ENCODE measurements at regions not wholly inside any gene's neighbourhood (a gene's known extent, or its start where the extent isn't known, plus 50 kb on each side); places are given as distances from the start of the nearest gene placed in this dataset.

GRCh38 chr5:12794476-12795332, 890.5 kb upstream of the CTNND2 start:
- peak; percentile 12 for DNase-seq
- H3K36me3 ChIP-seq = no peaks in the 10 kb centered on the region

GRCh38 chr5:12793373-12793772, 889.1 kb upstream of the CTNND2 start:
- Histone ChIP-seq H3K4me1 (no peaks in the 10 kb centered on the region), H3K4me3 (no peak overlapping the region), H3K27me3 (ENCODE audit: low read depth) (no peaks in the 10 kb centered on the region), H3K27ac (replicated peaks) (no peak overlapping the region), H3K9me3 (replicated peaks) (peaks cover 25% of the 10 kb centered on the region), H3K36me3 (no peaks in the 10 kb centered on the region)
- no peak for DNase-seq
- intact Hi-C loops (cut with micrococcal nuclease) = no loop called here
- TF ChIP-seq CTCF (IDR thresholded peaks at IDR 0.05; ENCODE audit: borderline replicate concordance) = no peak

More at GRCh38 chr5:12794476-12795332, 890.5 kb upstream of the CTNND2 start:
- intact Hi-C loops (cut with micrococcal nuclease) = no loop called here
- Histone ChIP-seq H3K9me3 (replicated peaks) (peaks cover 25% of the 10 kb centered on the region), H3K27me3 (ENCODE audit: low read depth) (no peaks in the 10 kb centered on the region), H3K4me3 (no peak overlapping the region), H3K4me1 (no peaks in the 10 kb centered on the region), H3K27ac (replicated peaks) (no peak overlapping the region)
- no peak for TF ChIP-seq CTCF (IDR thresholded peaks at IDR 0.05; ENCODE audit: borderline replicate concordance)

- no peaks in the 10 kb centered on the region for H3K9me3 ChIP-seq (replicated peaks)
- no peak overlapping the region for H3K27ac ChIP-seq (replicated peaks)
- no peaks in the 10 kb centered on the region for H3K36me3 ChIP-seq
- no peaks in the 10 kb centered on the region for H3K4me1 ChIP-seq
- TF ChIP-seq CTCF (IDR thresholded peaks at IDR 0.05; ENCODE audit: borderline replicate concordance) = no peak
- DNase-seq = no peak
- intact Hi-C loops (cut with micrococcal nuclease) = no loop called here
- no peak overlapping the region for H3K4me3 ChIP-seq
- H3K27me3 ChIP-seq (ENCODE audit: low read depth) = no peaks in the 10 kb centered on the region
Observed at GRCh38 chr5:12780536-12780935, 876.3 kb upstream of the CTNND2 start.

GRCh38 chr5:12777342-12777741, 873.1 kb upstream of the CTNND2 start:
- intact Hi-C loops (cut with micrococcal nuclease) = no loop called here
- no peak for TF ChIP-seq CTCF (IDR thresholded peaks at IDR 0.05; ENCODE audit: borderline replicate concordance)
- Histone ChIP-seq H3K27me3 (ENCODE audit: low read depth) (no peaks in the 10 kb centered on the region), H3K4me3 (no peak overlapping the region), H3K4me1 (no peaks in the 10 kb centered on the region), H3K36me3 (no peaks in the 10 kb centered on the region), H3K9me3 (replicated peaks) (no peaks in the 10 kb centered on the region), H3K27ac (replicated peaks) (no peak overlapping the region)
- DNase-seq = no peak

GRCh38 chr5:12772276-12772675, 868.0 kb upstream of the CTNND2 start:
- H3K27me3 ChIP-seq (ENCODE audit: low read depth) = no peaks in the 10 kb centered on the region
- intact Hi-C loops (cut with micrococcal nuclease) = no loop called here

More at GRCh38 chr5:12772276-12772675, 868.0 kb upstream of the CTNND2 start:
- no peak overlapping the region for H3K27ac ChIP-seq (replicated peaks)
- H3K9me3 ChIP-seq (replicated peaks) = peaks cover 8% of the 10 kb centered on the region
- H3K36me3 ChIP-seq = no peaks in the 10 kb centered on the region
- H3K4me1 ChIP-seq = no peaks in the 10 kb centered on the region
- H3K4me3 ChIP-seq = no peak overlapping the region
- no peak for TF ChIP-seq CTCF (IDR thresholded peaks at IDR 0.05; ENCODE audit: borderline replicate concordance)
- no peak for DNase-seq

Data from left ventricle myocardium inferior (tissue), 1 donor.